Type B pancreatic cell (in vitro differentiated cells): ENCODE measurements at regions not wholly inside any gene's neighbourhood (a gene's known extent, or its start where the extent isn't known, plus 50 kb on each side); places are given as distances from the start of the nearest gene placed in this dataset.

Experiments used
- DNase-seq: peaks from one replicate; pipeline ENCODE4 v3.0.0; 2021; ENCODE audit warnings: mixed read lengths; ENCODE audit not compliant: unreplicated experiment; ENCODE audit errors: extremely low spot score
- H3K27ac Mint-ChIP-seq: 2 replicates; pipeline ENCODE4 v1.8.0; 2021; ENCODE audit warnings: mild to moderate bottlenecking, mixed read lengths
- H3K27me3 Mint-ChIP-seq: 2 replicates; pipeline ENCODE4 v1.8.0; 2021; ENCODE audit warnings: mixed read lengths
- H3K36me3 Mint-ChIP-seq: 2 replicates; pipeline ENCODE4 v1.8.0; 2021; ENCODE audit warnings: mixed read lengths
- H3K4me1 Mint-ChIP-seq: one replicate; pipeline ENCODE4 v1.8.0; 2021; ENCODE audit warnings: mixed read lengths; ENCODE audit not compliant: unreplicated experiment
- H3K4me3 Mint-ChIP-seq: 2 replicates; pipeline ENCODE4 v1.8.0; 2021; ENCODE audit warnings: mild to moderate bottlenecking, mixed read lengths
- H3K9me3 Mint-ChIP-seq: 2 replicates; pipeline ENCODE4 v1.8.0; 2021; ENCODE audit warnings: mixed read lengths
- CTCF ChIP-seq: fragments of 200-600 bp; sonication (generic); conservative IDR thresholded peaks from 2 replicates; pipeline ENCODE4 v1.5.0; 2021; ENCODE audit warnings: antibody characterized with exemption, mild to moderate bottlenecking

GRCh38 chr11:29756871-29757270, 260.0 kb downstream of the KCNA4 start:
- Mint-ChIP-seq H3K4me3 (no peak overlapping the region), H3K27ac (no peak overlapping the region), H3K9me3 (peaks cover 5% of the 10 kb centered on the region), H3K4me1 (no peaks in the 10 kb centered on the region), H3K36me3 (no peaks in the 10 kb centered on the region), H3K27me3 (peaks cover 2% of the 10 kb centered on the region)
- no peak for TF ChIP-seq CTCF
- no peak for DNase-seq

GRCh38 chr11:29755474-29755873, 261.4 kb downstream of the KCNA4 start:
- no peak for TF ChIP-seq CTCF
- Mint-ChIP-seq H3K4me1 (no peaks in the 10 kb centered on the region), H3K27ac (no peak overlapping the region), H3K4me3 (no peak overlapping the region), H3K36me3 (no peaks in the 10 kb centered on the region), H3K9me3 (peaks cover 5% of the 10 kb centered on the region), H3K27me3 (peaks cover 2% of the 10 kb centered on the region)
- no peak for DNase-seq

GRCh38 chr11:29751618-29752017, 265.2 kb downstream of the KCNA4 start:
- TF ChIP-seq CTCF: no peak
- peaks cover 2% of the 10 kb centered on the region for H3K27me3 Mint-ChIP-seq
- H3K36me3 Mint-ChIP-seq: no peaks in the 10 kb centered on the region
- H3K27ac Mint-ChIP-seq: no peak overlapping the region
- H3K9me3 Mint-ChIP-seq: no peaks in the 10 kb centered on the region
- H3K4me3 Mint-ChIP-seq: no peak overlapping the region
- no peaks in the 10 kb centered on the region for H3K4me1 Mint-ChIP-seq
- DNase-seq: no peak

GRCh38 chr11:29750392-29750791, 266.4 kb downstream of the KCNA4 start:
- no peaks in the 10 kb centered on the region for H3K36me3 Mint-ChIP-seq

GRCh38 chr11:29734287-29734686, 282.5 kb downstream of the KCNA4 start:
- no peak for TF ChIP-seq CTCF
- Mint-ChIP-seq H3K4me3 (no peak overlapping the region), H3K4me1 (no peaks in the 10 kb centered on the region)

More at GRCh38 chr11:29750392-29750791, 266.4 kb downstream of the KCNA4 start:
- H3K27ac Mint-ChIP-seq: no peak overlapping the region
- no peak for TF ChIP-seq CTCF
- no peaks in the 10 kb centered on the region for H3K4me1 Mint-ChIP-seq
- H3K27me3 Mint-ChIP-seq: peaks cover 2% of the 10 kb centered on the region
- H3K9me3 Mint-ChIP-seq: no peaks in the 10 kb centered on the region
- DNase-seq: no peak
- no peak overlapping the region for H3K4me3 Mint-ChIP-seq

GRCh38 chr11:29713831-29714320, 303.0 kb downstream of the KCNA4 start:
- no peaks in the 10 kb centered on the region for H3K4me1 Mint-ChIP-seq
- no peaks in the 10 kb centered on the region for H3K27me3 Mint-ChIP-seq
- DNase-seq: no peak
- H3K4me3 Mint-ChIP-seq: no peak overlapping the region
- TF ChIP-seq CTCF: no peak
- H3K36me3 Mint-ChIP-seq: no peaks in the 10 kb centered on the region
- no peaks in the 10 kb centered on the region for H3K9me3 Mint-ChIP-seq
- no peak overlapping the region for H3K27ac Mint-ChIP-seq

More at GRCh38 chr11:29734287-29734686, 282.5 kb downstream of the KCNA4 start:
- Mint-ChIP-seq H3K9me3 (no peaks in the 10 kb centered on the region), H3K27me3 (no peaks in the 10 kb centered on the region), H3K36me3 (no peaks in the 10 kb centered on the region), H3K27ac (no peak overlapping the region)
- DNase-seq: no peak
